H1 (cell line): ENCODE measurements at regions not wholly inside any gene's neighbourhood (a gene's known extent, or its start where the extent isn't known, plus 50 kb on each side); places are given as distances from the start of the nearest gene placed in this dataset.

Source experiments
- CTCF ChIA-PET: fragments of 300-600 bp; sonication (Branson Sonifier 250); formaldehyde crosslinking; loops from one replicate; lab custom pipeline; 2021; ENCODE audit not compliant: partially characterized antibody; lab: Charles Lee
- POLR2A ChIA-PET: fragments of 300-600 bp; sonication (Branson Sonifier 250); formaldehyde crosslinking; loops from one replicate; lab custom pipeline; 2021; ENCODE audit warnings: inconsistent platforms; ENCODE audit not compliant: partially characterized antibody; lab: Charles Lee
- DNase-seq, 2 experiments: peaks; one replicate each; pipeline versions ENCODE4 v3.0.0 to v3.0.0-alpha.2; 2010 to 2022; ENCODE audit warnings: low spot score in 2 of 2, low read depth in 1 of 2, mixed read lengths in 1 of 2
- FAIRE-seq: peaks from 2 replicates; lab custom pipeline; 2011; peaks lifted over from hg19 to GRCh38; lab: Jason Lieb, UNC
- H2AFZ ChIP-seq: 2 replicates; pipeline ENCODE4 v1.8.1; 2012; ENCODE audit warnings: low read length, inconsistent platforms
- H2AK5ac ChIP-seq: 2 replicates; pipeline ENCODE4 v1.6.1; 2013; ENCODE audit warnings: low read depth, low read length
- H2BK120ac ChIP-seq: replicated peaks from 2 replicates; pipeline ENCODE3; 2013; ENCODE audit warnings: low read depth, low read length, inconsistent platforms
- H2BK12ac ChIP-seq: 2 replicates; pipeline ENCODE4 v1.6.1; 2013; ENCODE audit warnings: low read depth, low read length
- H2BK15ac ChIP-seq: 2 replicates; pipeline ENCODE4 v1.6.1; 2013; ENCODE audit warnings: low read length
- H2BK20ac ChIP-seq: 2 replicates; pipeline ENCODE4 v1.6.1; 2013; ENCODE audit warnings: low read length
- H2BK5ac ChIP-seq: 2 replicates; pipeline ENCODE4 v1.6.1; 2013; ENCODE audit warnings: low read depth, low read length
- H3K14ac ChIP-seq: 2 replicates; pipeline ENCODE4 v1.6.1; 2013; ENCODE audit warnings: inconsistent platforms; ENCODE audit not compliant: insufficient read length
- H3K18ac ChIP-seq: 2 replicates; pipeline ENCODE4 v1.6.1; 2013; ENCODE audit warnings: low read length; ENCODE audit errors: extremely low read depth
- H3K23ac ChIP-seq: 2 replicates; pipeline ENCODE4 v1.6.1; 2013; ENCODE audit warnings: inconsistent platforms; ENCODE audit not compliant: insufficient read length
- H3K23me2 ChIP-seq: 2 replicates; pipeline ENCODE4 v1.6.1; 2013; ENCODE audit warnings: low read depth, low read length
- H3K27ac ChIP-seq: 2 replicates; pipeline ENCODE4 v1.6.1; 2011; ENCODE audit warnings: low read depth, low read length, inconsistent platforms
- H3K27me3 ChIP-seq, 4 experiments: replicated peaks in 1 of 4; 1 replicate in 1 of 4; 2 replicates in 3 of 4; pipeline versions ENCODE4 v1.6.1 to v1.8.1; 2011 to 2013; ENCODE audit warnings: low read length in 3 of 4, mild to moderate bottlenecking in 3 of 4, inconsistent platforms in 2 of 4, mixed read lengths in 2 of 4, moderate library complexity in 1 of 4; ENCODE audit not compliant: control insufficient read depth in 3 of 4, insufficient read depth in 3 of 4; ENCODE audit errors: extremely low read depth in 1 of 4
- H3K36me3 ChIP-seq, 4 experiments: 2 replicates each; pipeline versions ENCODE4 v1.6.1 to v1.8.1; 2011 to 2013; ENCODE audit warnings: mild to moderate bottlenecking in 4 of 4, low read length in 3 of 4, moderate library complexity in 2 of 4, control low read depth in 1 of 4, inconsistent platforms in 1 of 4; ENCODE audit not compliant: insufficient read depth in 4 of 4, control insufficient read depth in 2 of 4
- H3K4ac ChIP-seq: replicated peaks from 2 replicates; pipeline ENCODE3; 2013; ENCODE audit warnings: low read length, low read depth, mixed read lengths, inconsistent platforms; ENCODE audit not compliant: insufficient read length
- H3K4me1 ChIP-seq, 4 experiments: replicated peaks in 1 of 4; 1 replicate in 1 of 4; 2 replicates in 3 of 4; pipeline versions ENCODE4 v1.6.1 to v1.8.1; 2011 to 2013; ENCODE audit warnings: low read length in 3 of 4, inconsistent platforms in 2 of 4, mixed read lengths in 1 of 4; ENCODE audit not compliant: insufficient read depth in 4 of 4, control insufficient read depth in 3 of 4
- H3K4me2 ChIP-seq, 2 experiments: 2 replicates each; pipeline versions ENCODE4 v1.6.1 to v1.8.1; 2011 to 2013; ENCODE audit warnings: low read depth in 2 of 2, low read length in 2 of 2, control low read depth in 1 of 2, inconsistent platforms in 1 of 2, mild to moderate bottlenecking in 1 of 2; ENCODE audit not compliant: insufficient read depth in 1 of 2
- H3K4me3 ChIP-seq, 4 experiments: fragments of 200-600, 300-600 bp in 1 of 4; sonication (generic), shearing (Covaris generic), sonication (Bioruptor Twin) in 1 of 4; 2 replicates each; pipeline versions ENCODE4 v1.5.1 to v1.8.1; 2011 to 2016; ENCODE audit warnings: low read length in 4 of 4, low read depth in 3 of 4, control low read depth in 2 of 4, inconsistent platforms in 2 of 4, mild to moderate bottlenecking in 2 of 4, mixed read lengths in 1 of 4, moderate library complexity in 1 of 4; ENCODE audit not compliant: insufficient read depth in 2 of 4; ENCODE audit errors: extremely low read depth in 1 of 4
- H3K56ac ChIP-seq: replicated peaks from 2 replicates; pipeline ENCODE3; 2013; ENCODE audit warnings: low read depth, mild to moderate bottlenecking, mixed read lengths, low read length, inconsistent platforms; ENCODE audit not compliant: insufficient read length
- H3K79me1 ChIP-seq: 2 replicates; pipeline ENCODE4 v1.6.1; 2013; ENCODE audit warnings: low read depth, low read length, control low read depth
- H3K79me2 ChIP-seq, 2 experiments: 2 replicates each; pipeline versions ENCODE4 v1.6.1 to v1.8.1; 2012 to 2013; ENCODE audit warnings: low read length in 2 of 2, mild to moderate bottlenecking in 2 of 2, inconsistent platforms in 1 of 2; ENCODE audit not compliant: insufficient read depth in 2 of 2, control insufficient read depth in 1 of 2
- H3K9ac ChIP-seq, 4 experiments: replicated peaks in 1 of 4; 1 replicate in 1 of 4; 2 replicates in 3 of 4; pipeline versions ENCODE4 v1.6.1 to v1.8.1; 2011 to 2013; ENCODE audit warnings: low read depth in 3 of 4, low read length in 3 of 4, control low read depth in 2 of 4, mild to moderate bottlenecking in 2 of 4, moderate library complexity in 2 of 4, inconsistent platforms in 1 of 4; ENCODE audit errors: extremely low read depth in 1 of 4
- H3K9me3 ChIP-seq, 2 experiments: 2 replicates each; pipeline versions ENCODE4 v1.6.1 to v1.8.1; 2012 to 2013; ENCODE audit warnings: mild to moderate bottlenecking in 2 of 2, moderate library complexity in 2 of 2, control low read depth in 1 of 2, inconsistent platforms in 1 of 2, low read depth in 1 of 2, low read length in 1 of 2, mixed read lengths in 1 of 2; ENCODE audit not compliant: insufficient read depth in 2 of 2
- H4K20me1 ChIP-seq, 2 experiments: replicated peaks in 1 of 2; 2 replicates each; pipeline versions ENCODE3 to v1.8.1; 2011 to 2013; ENCODE audit warnings: inconsistent platforms in 2 of 2, low read length in 2 of 2, mild to moderate bottlenecking in 1 of 2; ENCODE audit not compliant: insufficient read depth in 2 of 2, control insufficient read depth in 1 of 2
- H4K5ac ChIP-seq: 2 replicates; pipeline ENCODE4 v1.6.1; 2013; ENCODE audit warnings: low read length, low read depth, mixed read lengths, inconsistent platforms; ENCODE audit not compliant: insufficient read length
- H4K8ac ChIP-seq: 2 replicates; pipeline ENCODE4 v1.8.0; 2013; ENCODE audit warnings: mild to moderate bottlenecking, moderate library complexity, low read length, inconsistent platforms; ENCODE audit not compliant: insufficient read depth; ENCODE audit errors: extremely low read depth
- H4K91ac ChIP-seq: replicated peaks from 2 replicates; pipeline ENCODE3; 2013; ENCODE audit warnings: low read length, mixed read lengths, inconsistent platforms; ENCODE audit not compliant: insufficient read length
- CREB1 ChIP-seq: IDR thresholded peaks from 2 replicates; pipeline ENCODE4 v1.6.1; 2012; ENCODE audit warnings: inconsistent platforms
- WGBS, 2 experiments: shearing (Covaris generic) in 1 of 2; methylation state at CpG; one replicate each; pipeline versions ENCODE4 v1.1.6 to v1.1.7; 2013 to 2015; ENCODE audit warnings: low lambda C conversion rate in 2 of 2, mixed read lengths in 2 of 2, inconsistent platforms in 1 of 2, low coverage in 1 of 2, missing lambda C conversion rate in 1 of 2; ENCODE audit not compliant: insufficient replicate concordance in 2 of 2, insufficient coverage in 1 of 2, insufficient read length in 1 of 2; ENCODE audit errors: extremely low coverage in 1 of 2, missing lambda C conversion rate in 1 of 2; 5-methylcytosine and 5-hydroxymethylcytosine counted together

DNA sequence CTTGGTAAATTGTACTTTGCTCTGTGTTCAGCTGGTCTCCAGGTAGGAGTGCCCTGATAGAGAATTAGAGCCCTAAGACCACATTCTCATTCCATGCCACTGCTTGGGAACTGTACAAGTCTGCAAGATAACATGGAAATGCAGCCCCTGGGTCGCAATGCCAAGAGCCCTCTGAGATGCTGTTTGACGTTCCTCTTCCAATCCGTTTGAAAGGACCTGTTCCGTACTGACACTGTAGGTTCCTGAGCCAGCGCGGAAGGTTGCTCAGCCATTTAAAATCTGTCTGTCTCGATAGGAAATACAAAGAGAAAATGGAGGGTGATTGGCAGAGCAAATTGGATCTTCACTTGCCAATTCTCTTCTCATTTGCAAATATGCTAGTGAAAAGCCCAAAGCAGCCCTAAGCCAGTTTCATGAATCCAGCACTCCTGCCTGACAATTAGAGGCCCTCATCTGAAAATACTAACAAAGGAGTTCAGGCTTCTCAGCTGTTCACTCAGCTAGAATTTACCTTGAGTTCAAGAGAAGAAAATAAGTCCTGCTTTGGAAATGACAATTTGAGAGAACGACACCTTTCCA lies 100.6 kb upstream of the AFDN start:
- Histone ChIP-seq H4K91ac (no peak overlapping the region), H2BK15ac (no peak overlapping the region), H3K9ac (no peak overlapping the region), H3K18ac (no peak overlapping the region), H4K8ac (no peak overlapping the region), H4K5ac (no peak overlapping the region), H3K4me2 (no peak overlapping the region), H2BK20ac (no peak overlapping the region; the same call in 1 of the 2 replicates), H2AK5ac (no peak overlapping the region), H3K23ac (no peak overlapping the region), H3K27me3 (no peaks in the 10 kb centered on the region), H3K56ac (no peak overlapping the region), H3K4ac (no peak overlapping the region), H2BK120ac (no peak overlapping the region), H2AFZ (no peak overlapping the region; the same call in 1 of the 2 replicates), H3K4me3 (no peak overlapping the region), H3K79me2 (no peaks in the 10 kb centered on the region), H4K20me1 (no peaks in the 10 kb centered on the region), H3K36me3 (no peaks in the 10 kb centered on the region), H3K27ac (no peak overlapping the region), H3K14ac (no peak overlapping the region), H3K79me1 (no peaks in the 10 kb centered on the region), H3K23me2 (no peaks in the 10 kb centered on the region), H2BK5ac (no peak overlapping the region), H2BK12ac (no peak overlapping the region), H3K4me1 (no peaks in the 10 kb centered on the region; a peak in 1 of 7 replicates), H3K9me3 (no peaks in the 10 kb centered on the region)
- 87% methylated on average over 8 of the region's 8 CpGs; no CpG with 5 or more reads in 1 of the 2 experiments for WGBS, 2 experiments
- no peak for DNase-seq
- ChIA-PET CTCF (no interaction called here), POLR2A (no interaction called here)
- no peak for FAIRE-seq
- TF ChIP-seq CREB1 = no peak
